SIG-M5 treated with dmso at 0.1 percent for 504 hours (cell line): ENCODE measurements at regions not wholly inside any gene's neighbourhood (a gene's known extent, or its start where the extent isn't known, plus 50 kb on each side); places are given as distances from the start of the nearest gene placed in this dataset.

Source experiments
- DNase-seq: peaks from one replicate; lab custom pipeline; 2025; ENCODE audit not compliant: unreplicated experiment; lab: John Stamatoyannopoulos, UW

- no peak for DNase-seq
These were observed 326.1 kb upstream of the NCAM1 start for GRCh38 chr11:112634995-112635737.

DNA sequence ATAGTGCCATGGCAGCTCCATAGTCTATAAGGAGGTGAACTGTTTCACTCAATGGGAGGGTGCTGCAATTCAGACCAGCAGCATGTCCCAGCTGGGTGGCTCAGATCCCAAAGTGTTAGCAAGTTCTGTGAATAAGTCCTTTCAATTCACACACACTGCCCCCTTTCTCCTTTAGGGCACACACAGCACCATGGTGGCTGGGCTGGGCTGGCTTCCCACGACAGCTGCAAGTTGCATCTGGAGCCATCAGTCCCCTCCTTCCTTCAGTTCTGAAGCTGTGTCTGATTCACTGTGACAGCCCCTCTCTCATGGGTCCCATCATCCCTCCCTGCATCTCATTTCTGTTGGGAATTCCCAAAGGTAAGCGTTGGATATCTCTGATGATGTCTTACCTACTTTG lies 324.1 kb upstream of the NCAM1 start:
- DNase-seq = no peak

GRCh38 chr11:112637876-112638275 lies 323.3 kb upstream of the NCAM1 start:
- no peak for DNase-seq

DNA sequence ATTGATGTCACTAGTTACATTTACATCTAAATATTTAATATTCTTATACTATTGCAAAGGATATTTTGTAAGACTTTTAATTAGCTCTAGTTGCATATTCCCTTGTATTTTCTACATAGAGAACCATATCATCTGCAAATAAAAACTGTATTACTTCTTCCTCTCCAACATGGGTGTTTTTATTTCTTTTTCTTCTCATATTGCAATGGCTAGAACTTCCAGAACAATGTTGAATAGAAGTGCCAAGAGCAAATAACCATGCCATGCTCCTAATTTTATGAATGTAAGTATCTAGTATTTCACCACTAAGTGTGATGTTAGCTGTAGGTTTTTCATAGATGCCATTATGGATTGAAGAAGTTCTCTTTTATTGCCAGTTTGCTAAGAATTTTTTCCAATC lies 321.8 kb upstream of the NCAM1 start:
- no peak for DNase-seq

GRCh38 chr11:112643416-112643815 lies 317.8 kb upstream of the NCAM1 start:
- no peak for DNase-seq

DNA sequence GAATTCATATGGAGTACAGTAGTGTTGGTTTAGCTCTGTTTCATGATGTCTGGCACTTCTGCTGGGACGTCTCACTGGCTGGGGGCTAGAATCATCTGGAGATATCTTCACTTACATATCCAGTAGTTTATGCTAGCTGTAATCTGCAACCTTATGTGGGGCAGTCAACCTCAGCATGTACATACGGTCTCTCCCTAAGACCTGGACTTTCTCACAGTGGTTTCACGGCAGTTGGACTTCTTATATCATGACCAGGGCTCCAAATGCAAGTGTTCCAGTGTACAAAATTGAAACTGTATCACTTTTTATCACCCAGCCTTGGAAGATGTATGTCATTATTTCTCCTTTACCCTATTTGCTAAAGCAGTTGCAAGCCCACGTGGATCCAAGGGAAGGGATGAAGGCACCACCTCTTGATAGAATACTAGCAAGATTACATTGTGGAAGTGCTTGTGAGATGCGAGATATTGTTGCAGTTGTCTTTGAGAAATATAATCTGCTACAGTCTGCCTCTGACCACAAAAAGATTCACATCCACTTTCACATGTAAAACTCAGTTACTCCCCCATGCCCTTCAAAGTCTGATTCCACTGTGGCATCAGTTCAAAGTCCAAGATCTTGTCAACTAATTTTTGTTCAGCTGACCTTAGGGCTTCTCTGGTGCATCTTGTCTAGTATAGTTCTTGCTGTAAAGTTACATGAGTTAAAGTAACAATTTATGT lies 316.6 kb upstream of the NCAM1 start:
- no peak for DNase-seq

DNA sequence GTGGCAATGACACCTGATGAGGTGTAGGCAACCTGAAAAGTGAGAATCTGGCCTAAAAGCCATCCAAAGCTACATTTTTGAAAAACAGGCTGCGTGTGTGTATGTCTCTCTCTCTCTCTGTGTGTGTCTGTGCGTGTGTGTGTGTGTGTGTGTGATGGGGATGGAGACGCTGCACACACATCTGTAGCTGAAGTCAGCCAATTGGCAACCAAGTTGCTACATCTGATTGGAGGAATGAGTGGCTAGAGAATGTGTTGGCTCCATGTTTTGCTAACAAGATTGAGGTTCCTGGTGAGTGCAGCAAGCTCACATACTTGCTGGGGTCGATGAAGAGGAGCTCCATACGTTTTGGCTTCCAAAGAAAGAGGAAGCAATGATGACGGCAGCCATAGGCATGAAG lies 311.4 kb upstream of the NCAM1 start:
- DNase-seq = no peak

DNA sequence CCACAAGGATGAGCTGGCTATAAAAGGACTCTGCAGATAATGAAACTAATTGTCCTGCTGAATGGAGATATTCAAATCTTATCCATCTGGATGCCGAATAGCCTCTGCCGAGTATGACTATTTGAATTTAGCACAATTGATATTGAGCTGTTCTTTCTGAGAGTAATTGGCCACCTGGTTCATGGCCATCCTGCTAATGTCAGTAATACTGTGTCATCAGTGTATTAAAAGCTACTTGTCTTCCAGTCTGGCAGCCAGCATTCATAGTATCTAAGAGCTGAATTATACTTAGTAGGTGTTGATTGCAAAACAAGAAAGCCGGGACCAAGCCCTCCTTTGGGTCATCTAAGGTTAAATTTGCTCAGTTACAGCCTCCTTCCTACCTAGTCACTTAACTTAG lies 310.7 kb upstream of the NCAM1 start:
- no peak for DNase-seq

DNA sequence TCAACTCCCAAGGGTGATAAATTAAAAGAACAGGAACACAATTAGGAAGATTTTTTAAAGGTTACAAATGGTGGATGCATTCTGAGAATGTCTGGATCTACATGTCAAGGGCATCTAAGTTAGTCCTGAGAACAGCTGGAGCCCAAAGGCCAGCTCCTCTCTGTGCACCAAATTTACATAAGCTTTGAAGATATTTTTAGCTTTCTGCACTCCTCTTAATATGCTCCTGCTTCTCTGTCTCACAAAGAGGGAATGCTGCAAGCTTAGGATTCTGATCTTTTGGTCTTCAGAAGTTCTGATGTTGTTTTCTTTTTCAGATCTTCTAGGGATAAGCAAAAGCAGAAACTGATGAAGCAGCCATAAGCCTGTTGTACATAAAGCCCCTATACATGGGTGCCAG lies 309.8 kb upstream of the NCAM1 start:
- no peak for DNase-seq

- no peak for DNase-seq
These were observed 308.3 kb upstream of the NCAM1 start for GRCh38 chr11:112652786-112653390.

GRCh38 chr11:112655371-112655770 lies 305.8 kb upstream of the NCAM1 start:
- DNase-seq = no peak

DNA sequence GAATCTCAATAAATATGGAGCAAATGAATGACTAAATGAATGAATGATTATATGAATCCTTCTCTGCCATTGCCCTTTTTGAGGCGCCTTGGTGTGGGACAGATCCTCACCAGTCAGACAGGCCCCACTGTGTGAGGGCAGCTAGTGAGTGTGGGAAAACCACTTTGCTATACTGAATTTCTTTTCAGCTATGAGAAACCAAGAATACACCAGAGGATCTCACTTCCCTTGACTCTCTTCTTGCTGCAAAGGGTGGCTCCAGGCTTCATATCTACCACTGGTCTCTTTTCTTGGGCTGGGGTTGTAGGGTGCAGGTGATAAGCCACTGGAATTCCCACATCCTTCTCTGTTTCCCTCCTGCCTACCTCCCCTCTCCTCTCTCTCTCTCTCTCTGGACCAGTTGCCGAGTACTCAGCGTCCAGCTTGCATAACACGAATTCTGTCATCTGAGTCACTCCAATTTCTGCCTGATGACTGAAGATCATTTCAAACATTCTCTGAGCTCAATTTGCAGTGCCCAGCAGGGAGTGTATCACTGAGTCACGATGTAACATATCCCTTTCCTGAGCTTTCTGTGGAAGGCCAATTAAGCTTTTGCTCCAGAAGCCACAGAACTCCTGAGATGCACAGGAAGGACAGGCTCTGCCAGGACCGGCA lies 304.3 kb upstream of the NCAM1 start:
- DNase-seq = no peak

DNA sequence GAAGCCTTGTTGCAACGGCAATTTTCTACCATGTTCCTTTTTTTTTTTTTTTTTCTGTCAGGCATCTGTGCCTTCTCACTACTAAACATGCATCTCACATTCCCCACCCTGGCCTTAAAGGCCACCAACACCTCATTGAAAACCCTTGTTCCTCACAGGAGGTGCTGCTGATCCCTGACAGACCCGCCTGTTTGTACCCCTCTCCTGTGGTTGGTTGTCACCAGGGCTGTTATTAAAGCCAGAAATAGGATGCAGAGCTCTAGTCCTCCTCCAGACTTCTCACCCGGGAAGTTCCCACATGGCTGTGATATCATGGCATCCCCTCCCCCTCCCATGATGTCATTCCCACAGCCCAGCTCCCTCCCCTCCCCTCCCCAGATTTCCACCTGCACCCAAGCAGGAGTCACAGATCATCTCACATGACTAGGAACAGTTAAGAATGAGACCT lies 302.8 kb upstream of the NCAM1 start:
- DNase-seq = no peak

- DNase-seq = no peak
These were observed 300.1 kb upstream of the NCAM1 start for GRCh38 chr11:112661146-112661545.

DNA sequence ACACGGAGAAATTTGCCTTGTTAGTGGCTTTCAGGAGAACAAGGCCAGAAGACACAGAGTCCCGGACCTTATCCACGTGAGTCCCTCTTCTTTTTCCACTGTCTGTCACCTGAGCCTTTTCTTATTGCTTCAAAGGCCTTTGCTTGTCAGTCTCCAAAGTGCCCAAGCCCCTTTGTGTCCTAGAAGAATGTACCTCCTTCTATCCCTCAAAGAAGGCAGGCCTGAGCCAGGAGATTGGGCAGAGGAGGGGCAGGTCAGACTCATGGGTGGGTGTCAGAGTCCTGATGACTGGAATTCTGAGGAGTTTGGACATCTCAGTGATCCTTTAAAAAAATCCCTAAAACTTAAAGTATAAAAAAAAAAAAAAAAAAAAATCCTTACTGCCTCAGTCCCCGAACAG lies 299.6 kb upstream of the NCAM1 start:
- no peak for DNase-seq

GRCh38 chr11:112662554-112662953 lies 298.7 kb upstream of the NCAM1 start:
- no peak for DNase-seq

DNA sequence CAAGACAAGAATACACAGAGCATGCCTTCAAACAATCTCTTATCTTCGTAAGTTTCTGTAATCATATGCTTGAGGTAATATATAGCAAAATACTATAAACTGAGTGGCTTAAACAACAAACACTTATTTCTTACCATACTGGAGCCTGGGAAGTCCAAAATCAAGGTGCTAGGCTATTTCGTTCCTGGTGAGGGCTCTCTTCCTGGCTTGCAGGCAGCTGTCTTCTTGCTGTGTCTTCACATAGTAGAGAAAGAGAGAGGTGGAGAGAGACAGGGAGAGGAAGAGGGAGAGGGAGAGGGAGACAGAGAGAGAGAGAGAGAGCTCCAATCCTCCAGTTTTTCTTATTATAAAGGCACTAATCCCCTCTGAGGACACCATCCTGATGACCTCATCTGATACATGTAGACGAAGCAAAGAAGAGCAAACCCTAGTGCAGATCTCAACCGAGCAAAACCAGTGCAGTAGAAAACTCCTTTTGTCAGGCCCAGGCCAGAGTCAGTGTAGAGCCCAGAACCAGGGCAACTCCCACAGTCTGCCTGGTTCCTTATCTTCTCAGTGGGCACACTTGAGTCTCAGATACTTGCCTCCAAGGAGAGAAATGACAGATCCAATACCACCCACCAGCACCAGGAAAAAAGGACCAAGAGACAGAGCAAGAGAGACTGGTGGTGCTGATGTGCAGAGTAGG lies 297.1 kb upstream of the NCAM1 start:
- no peak for DNase-seq

- no peak for DNase-seq
These were observed 295.9 kb upstream of the NCAM1 start for GRCh38 chr11:112665291-112665690.

DNA sequence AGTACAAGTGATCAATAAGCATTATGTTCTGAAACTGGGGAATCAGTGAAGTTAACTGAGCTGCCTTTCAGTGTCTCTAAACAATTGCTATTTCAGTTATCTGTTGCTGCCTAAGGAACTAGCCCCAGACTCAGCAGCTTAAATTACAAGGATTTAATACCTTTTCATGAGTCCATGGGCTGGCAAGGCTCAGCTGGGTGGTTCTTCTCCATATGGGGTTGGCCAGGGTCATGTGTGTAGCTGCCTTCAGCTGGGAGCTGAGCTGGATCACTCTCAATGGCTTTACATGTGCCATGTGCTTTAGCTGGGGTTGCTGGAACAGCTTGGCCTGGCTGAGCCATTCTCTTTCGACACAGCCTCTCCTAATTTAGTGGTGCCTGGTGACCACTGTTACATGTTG lies 295.0 kb upstream of the NCAM1 start:
- no peak for DNase-seq

- no peak for DNase-seq
These were observed 290.2 kb upstream of the NCAM1 start for GRCh38 chr11:112670806-112671570.
